GM23338 (cell line): ENCODE measurements at regions not wholly inside any gene's neighbourhood (a gene's known extent, or its start where the extent isn't known, plus 50 kb on each side); places are given as distances from the start of the nearest gene placed in this dataset.

Experiments used
- ATAC-seq: fragments of 200-7000 bp; cut with Tn5 transposase; 3 replicates; pipeline ENCODE4 v1.9.1; 2020
- DNase-seq: peaks from one replicate; pipeline ENCODE4 v3.0.0-alpha.2; 2015; ENCODE audit warnings: low spot score
- H2AFZ ChIP-seq: fragments of 200-600 bp; sonication (generic); 2 replicates; pipeline ENCODE4 v1.8.0; 2016; ENCODE audit warnings: antibody characterized with exemption, mild to moderate bottlenecking, moderate library complexity
- H3F3A ChIP-seq: fragments of 200-600 bp; sonication (generic); replicated peaks from 2 replicates; pipeline ENCODE4 v1.8.0; 2017; ENCODE audit warnings: antibody characterized with exemption, mixed run types, low read depth
- H3K27ac ChIP-seq: fragments of 200-600 bp; sonication (generic); 2 replicates; pipeline ENCODE4 v1.6.1; 2016; ENCODE audit warnings: low read depth
- H3K27me3 ChIP-seq: fragments of 200-600 bp; sonication (generic); 2 replicates; pipeline ENCODE4 v1.8.0; 2016; ENCODE audit warnings: mild to moderate bottlenecking, mixed run types, moderate library complexity; ENCODE audit not compliant: insufficient read depth
- H3K36me3 ChIP-seq: fragments of 200-600 bp; sonication (generic); 2 replicates; pipeline ENCODE4 v1.8.0; 2016; ENCODE audit warnings: mild to moderate bottlenecking; ENCODE audit not compliant: insufficient read depth
- H3K4me1 ChIP-seq: fragments of 200-600 bp; sonication (generic); 2 replicates; pipeline ENCODE4 v1.8.0; 2016; ENCODE audit warnings: mild to moderate bottlenecking, moderate library complexity; ENCODE audit not compliant: insufficient read depth
- H3K4me2 ChIP-seq: fragments of 200-600 bp; sonication (generic); 2 replicates; pipeline ENCODE4 v1.7.1; 2017; ENCODE audit warnings: mixed run types
- H3K4me3 ChIP-seq: fragments of 200-600 bp; sonication (generic); 2 replicates; pipeline ENCODE4 v1.6.1; 2016; ENCODE audit warnings: mixed run types
- H3K79me2 ChIP-seq: fragments of 200-600 bp; sonication (generic); replicated peaks from 2 replicates; pipeline ENCODE4 v1.8.0; 2017; ENCODE audit warnings: mild to moderate bottlenecking; ENCODE audit not compliant: insufficient read depth
- H3K9me2 ChIP-seq: fragments of 200-600 bp; sonication (generic); 2 replicates; pipeline ENCODE4 v1.8.0; 2017; ENCODE audit not compliant: insufficient read depth
- H4K20me1 ChIP-seq: fragments of 200-600 bp; sonication (generic); replicated peaks from 2 replicates; pipeline ENCODE4 v1.8.0; 2017; ENCODE audit warnings: mild to moderate bottlenecking; ENCODE audit not compliant: insufficient read depth
- H3K27ac Mint-ChIP-seq: 2 replicates; pipeline ENCODE4 v1.8.0; 2020; ENCODE audit warnings: inconsistent platforms, mild to moderate bottlenecking, moderate library complexity, mixed read lengths
- H3K27me3 Mint-ChIP-seq: 3 replicates; pipeline ENCODE4 v1.8.0; 2022; ENCODE audit warnings: low read depth, mild to moderate bottlenecking, moderate library complexity, mixed read lengths, inconsistent platforms; ENCODE audit not compliant: insufficient read depth, poor library complexity
- H3K36me3 Mint-ChIP-seq: 3 replicates; pipeline ENCODE4 v1.8.0; 2021; ENCODE audit warnings: low read depth, mild to moderate bottlenecking, inconsistent platforms, moderate library complexity, mixed read lengths
- H3K4me1 Mint-ChIP-seq: 3 replicates; pipeline ENCODE4 v1.8.0; 2020; ENCODE audit warnings: mild to moderate bottlenecking, inconsistent platforms, mixed read lengths
- H3K4me3 Mint-ChIP-seq: 3 replicates; pipeline ENCODE4 v1.8.0; 2021; ENCODE audit warnings: moderate library complexity, mild to moderate bottlenecking, inconsistent platforms, mixed read lengths
- H3K9me3 Mint-ChIP-seq: 3 replicates; pipeline ENCODE4 v1.8.0; 2020; ENCODE audit warnings: moderate library complexity, mild to moderate bottlenecking, inconsistent platforms, mixed read lengths
- CREB1 ChIP-seq: fragments of 250-450 bp; sonication (Bioruptor Pico); IDR thresholded peaks from 2 replicates; pipeline ENCODE4 v1.5.0; 2020; ENCODE audit warnings: low read depth, mild to moderate bottlenecking, moderate library complexity
- CTCF ChIP-seq, 2 experiments: fragments of 200-600 bp in 1 of 2; sonication (generic) in 1 of 2; conservative IDR thresholded peaks; 2 replicates each; pipeline versions ENCODE4 v1.5.1 to v1.6.1; 2016 to 2017; ENCODE audit warnings: antibody characterized with exemption in 2 of 2, low read depth in 2 of 2, mild to moderate bottlenecking in 2 of 2, moderate library complexity in 1 of 2
- ETS1 ChIP-seq: IDR thresholded peaks from 2 replicates; pipeline ENCODE4 v1.6.1; 2016; ENCODE audit warnings: antibody characterized with exemption
- EZH2phosphoT487 ChIP-seq: fragments of 200-600 bp; sonication (generic); IDR thresholded peaks from one replicate; pipeline ENCODE4 v1.8.1; 2018; ENCODE audit warnings: antibody characterized with exemption; ENCODE audit not compliant: unreplicated experiment
- NANOG ChIP-seq: IDR thresholded peaks from 2 replicates; pipeline ENCODE4 v1.6.1; 2016; ENCODE audit warnings: antibody characterized with exemption, borderline replicate concordance
- POLR2AphosphoS5 ChIP-seq: IDR thresholded peaks from 2 replicates; pipeline ENCODE4 v1.6.1; 2016; ENCODE audit warnings: antibody characterized with exemption, low read depth
- REST ChIP-seq: IDR thresholded peaks from one replicate; pipeline ENCODE4 v1.6.1; 2018; ENCODE audit warnings: antibody characterized with exemption; ENCODE audit not compliant: unreplicated experiment
- STAT1 ChIP-seq: IDR thresholded peaks from one replicate; pipeline ENCODE4 v1.6.1; 2016; ENCODE audit warnings: antibody characterized with exemption; ENCODE audit not compliant: unreplicated experiment
- ZNF114 ChIP-seq: fragments of 250-450 bp; sonication (Bioruptor Pico); IDR thresholded peaks from 2 replicates; pipeline ENCODE4 v1.5.0; 2020; ENCODE audit warnings: mild to moderate bottlenecking, moderate library complexity
- ZNF331 ChIP-seq: fragments of 250-450 bp; sonication (Bioruptor Pico); IDR thresholded peaks from 2 replicates; pipeline ENCODE4 v1.5.0; 2020; ENCODE audit warnings: low read depth, mild to moderate bottlenecking, moderate library complexity
- ZNF462 ChIP-seq: fragments of 250-450 bp; sonication (Bioruptor Pico); IDR thresholded peaks from 2 replicates; pipeline ENCODE4 v1.5.0; 2020; ENCODE audit warnings: mild to moderate bottlenecking, moderate library complexity

- TF ChIP-seq NANOG (no peak), EZH2phosphoT487 (no peak), ZNF114 (no peak), STAT1 (no peak), CREB1 (CRISPR knock-in tag) (no peak), REST (no peak)
These were observed 139.4 kb upstream of the AGR3 start (continued) for GRCh38 chr7:17021205-17021604.

- H3K4me3 ChIP-seq, result no peak overlapping the region
- H4K20me1 ChIP-seq, result no peaks in the 10 kb centered on the region
- no peak overlapping the region for H2AFZ ChIP-seq
- no peaks in the 10 kb centered on the region for H3K27me3 ChIP-seq
- no peaks in the 10 kb centered on the region for H3K9me3 Mint-ChIP-seq
- no peak overlapping the region for H3K27ac Mint-ChIP-seq
- no peaks in the 10 kb centered on the region for H3K36me3 ChIP-seq
- no peaks in the 10 kb centered on the region for H3F3A ChIP-seq
- no peaks in the 10 kb centered on the region for H3K79me2 ChIP-seq
- no peak for DNase-seq
- H3K4me1 ChIP-seq, result no peaks in the 10 kb centered on the region
- H3K27ac ChIP-seq, result no peak overlapping the region
- H3K4me3 Mint-ChIP-seq, result no peak overlapping the region
- H3K36me3 Mint-ChIP-seq, result no peaks in the 10 kb centered on the region
- no peaks in the 10 kb centered on the region for H3K4me1 Mint-ChIP-seq
- H3K4me2 ChIP-seq, result no peak overlapping the region
- no peak for ATAC-seq
- no peaks in the 10 kb centered on the region for H3K9me2 ChIP-seq
- no peaks in the 10 kb centered on the region for H3K27me3 Mint-ChIP-seq
- TF ChIP-seq NANOG (no peak), ZNF462 (no peak), ZNF114 (no peak), ETS1 (no peak), ZNF331 (CRISPR knock-in tag) (no peak), POLR2AphosphoS5 (no peak), CTCF (conservative IDR thresholded peaks at IDR 0.05; ENCODE audit: low read depth in 2 of 2) (no peak)
These were observed 141.1 kb upstream of the AGR3 start for GRCh38 chr7:17022920-17023319.
